ENCODE measurements at regions not wholly inside any gene's neighbourhood (a gene's known extent, or its start where the extent isn't known, plus 50 kb on each side); places are given as distances from the start of the nearest gene placed in this dataset.

DNA sequence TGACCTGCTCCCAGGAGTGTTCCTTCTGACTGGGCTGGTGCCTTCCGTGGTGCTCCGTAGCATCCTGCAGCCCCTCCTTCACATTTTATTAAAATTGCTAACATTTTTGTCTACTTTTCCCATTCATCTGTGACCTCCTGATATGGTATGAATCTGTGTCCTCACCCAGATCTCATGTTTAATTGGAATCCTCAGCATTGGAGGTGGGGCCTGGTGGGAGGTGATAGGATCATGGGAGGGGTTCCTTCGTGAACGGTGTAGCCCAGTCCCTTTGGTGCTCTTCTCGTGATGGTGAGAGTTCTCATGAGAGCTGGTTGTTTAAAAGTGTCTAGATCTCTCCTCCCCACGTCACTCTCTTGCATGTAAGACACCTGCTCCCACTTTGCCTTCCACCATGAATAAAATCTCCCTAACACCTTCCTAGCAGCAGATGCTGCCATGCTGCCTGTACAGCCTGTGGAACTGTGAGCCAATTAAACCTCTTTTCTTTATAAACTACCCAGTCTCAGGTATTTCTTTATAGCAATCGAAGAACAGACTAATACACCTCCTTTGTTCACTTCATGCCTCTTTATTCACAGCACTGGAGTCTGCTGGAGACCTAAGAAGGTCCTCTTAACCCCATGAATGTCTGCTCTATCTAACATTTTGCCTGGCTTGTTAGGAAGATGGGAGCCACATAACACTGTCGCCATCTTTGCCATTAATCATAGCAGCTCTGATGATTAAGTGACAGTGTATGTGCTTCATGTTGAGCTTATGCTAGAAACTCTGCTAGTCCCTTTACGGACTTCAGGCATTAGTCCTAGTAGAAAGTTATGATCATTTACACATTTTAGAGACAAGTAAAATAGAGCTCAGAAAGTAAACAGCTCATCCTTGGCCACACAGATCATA lies 377.7 kb upstream of the MAF start:
- Histone ChIP-seq H3K9ac (ENCODE audit: insufficient read length) (no peak overlapping the region), H3K27ac (no peak overlapping the region), H3K4me3 (no peak overlapping the region), H3K9me3 (ENCODE audit: low read depth, low read length) (no peaks in the 10 kb centered on the region), H3K36me3 (ENCODE audit: insufficient read depth, low read length) (no peaks in the 10 kb centered on the region)
- DNase-seq (ENCODE audit: low read depth, low spot score) = no peak
- TF ChIP-seq FOXP2 (optimal IDR thresholded peaks at IDR 0.05; ENCODE audit: control extremely low read depth, extremely low read length, insufficient read depth) (no peak), EZH2 (IDR thresholded peaks at IDR 0.05) (no peak), POLR2AphosphoS5 (IDR thresholded peaks at IDR 0.05; ENCODE audit: borderline replicate concordance, low read depth, low read length) (no peak)

DNA sequence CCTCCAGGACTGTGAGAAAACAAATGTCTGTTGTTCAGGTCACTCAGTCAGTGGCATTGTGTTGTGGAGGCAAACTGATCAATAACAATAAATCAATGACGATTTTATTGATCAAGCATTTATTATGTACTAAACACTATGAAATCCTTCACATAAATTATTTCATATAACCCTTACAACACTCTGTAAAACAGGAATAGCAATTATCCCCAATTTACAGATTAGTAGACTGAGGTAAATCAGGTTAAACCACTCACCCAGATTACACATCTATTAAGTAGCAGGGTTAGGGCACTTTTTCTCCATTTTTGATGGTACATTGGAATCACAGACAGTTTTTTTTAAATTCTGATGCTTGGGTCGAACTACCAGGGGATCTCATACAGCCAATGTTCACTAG lies 372.8 kb upstream of the MAF start:
- TF ChIP-seq EZH2 (IDR thresholded peaks at IDR 0.05) = no peak
- TF ChIP-seq FOXP2 (optimal IDR thresholded peaks at IDR 0.05; ENCODE audit: control extremely low read depth, extremely low read length, insufficient read depth) = no peak
- no peak for TF ChIP-seq POLR2AphosphoS5 (IDR thresholded peaks at IDR 0.05; ENCODE audit: borderline replicate concordance, low read depth, low read length)
- Histone ChIP-seq H3K9ac (ENCODE audit: insufficient read length) (no peak overlapping the region), H3K27ac (no peak overlapping the region), H3K4me3 (no peak overlapping the region), H3K36me3 (ENCODE audit: insufficient read depth, low read length) (no peaks in the 10 kb centered on the region), H3K9me3 (ENCODE audit: low read depth, low read length) (no peaks in the 10 kb centered on the region)
- DNase-seq (ENCODE audit: low read depth, low spot score) = no peak

DNA sequence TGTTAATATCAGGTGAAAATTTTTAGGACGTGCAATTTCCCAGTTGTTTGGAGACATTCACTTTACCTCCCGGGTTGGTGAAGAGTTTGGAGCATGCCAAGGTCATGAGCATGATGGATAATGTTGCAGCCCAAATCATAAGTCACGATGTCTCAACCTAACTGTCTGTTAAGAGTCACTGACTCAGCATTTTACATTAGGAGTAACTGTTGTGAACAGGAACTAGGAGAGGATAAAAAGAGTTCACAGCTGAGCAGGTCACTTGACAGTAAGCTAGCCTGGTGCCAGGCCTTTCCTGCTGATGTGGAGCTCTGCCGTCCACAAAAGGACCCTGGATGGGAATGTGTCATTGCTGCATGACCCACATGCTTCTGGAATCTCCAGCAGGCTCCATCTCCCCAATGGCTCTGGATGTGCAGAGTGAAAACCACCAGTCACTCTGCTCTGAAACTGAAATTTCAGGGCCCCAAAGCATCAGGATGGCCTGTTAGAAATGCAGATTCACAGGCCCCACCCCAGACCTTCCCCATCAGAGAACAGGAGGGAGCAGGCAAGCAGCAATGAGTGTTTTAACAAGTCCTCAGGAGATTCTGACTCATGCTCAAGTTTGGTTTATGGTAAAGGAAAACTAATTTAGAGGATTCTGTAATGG lies 371.6 kb upstream of the MAF start:
- no peak for TF ChIP-seq EZH2 (IDR thresholded peaks at IDR 0.05)
- TF ChIP-seq FOXP2 (optimal IDR thresholded peaks at IDR 0.05; ENCODE audit: control extremely low read depth, extremely low read length, insufficient read depth) = no peak
- TF ChIP-seq POLR2AphosphoS5 (IDR thresholded peaks at IDR 0.05; ENCODE audit: borderline replicate concordance, low read depth, low read length) = no peak
- Histone ChIP-seq H3K27ac (no peak overlapping the region), H3K4me3 (no peak overlapping the region), H3K9me3 (ENCODE audit: low read depth, low read length) (no peaks in the 10 kb centered on the region), H3K36me3 (ENCODE audit: insufficient read depth, low read length) (no peaks in the 10 kb centered on the region), H3K9ac (ENCODE audit: insufficient read length) (no peak overlapping the region)
- no peak for DNase-seq (ENCODE audit: low read depth, low spot score)

DNA sequence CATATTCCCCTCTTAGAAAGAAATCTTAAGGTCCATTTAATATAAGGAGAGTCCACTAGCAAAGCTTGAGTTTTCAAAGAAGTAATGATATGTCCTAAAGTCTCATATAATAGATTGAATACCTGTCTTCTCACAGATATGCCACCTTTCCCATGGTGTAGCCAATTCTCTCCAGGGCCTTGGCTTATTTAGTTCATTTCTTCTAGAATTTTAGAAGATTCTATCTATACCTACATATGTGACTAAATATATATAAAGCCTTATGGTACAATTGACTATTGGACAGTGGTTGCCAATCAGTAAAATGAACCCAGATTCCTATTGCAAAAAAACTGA lies 370.7 kb upstream of the MAF start:
- H3K27ac ChIP-seq = no peak overlapping the region
- no peak for DNase-seq (ENCODE audit: low read depth, low spot score)
- no peak overlapping the region for H3K4me3 ChIP-seq
- no peaks in the 10 kb centered on the region for H3K36me3 ChIP-seq (ENCODE audit: insufficient read depth, low read length)
- H3K9ac ChIP-seq (ENCODE audit: insufficient read length) = no peak overlapping the region
- TF ChIP-seq FOXP2 (optimal IDR thresholded peaks at IDR 0.05; ENCODE audit: control extremely low read depth, extremely low read length, insufficient read depth) = no peak
- no peak for TF ChIP-seq POLR2AphosphoS5 (IDR thresholded peaks at IDR 0.05; ENCODE audit: borderline replicate concordance, low read depth, low read length)
- TF ChIP-seq EZH2 (IDR thresholded peaks at IDR 0.05) = no peak
- H3K9me3 ChIP-seq (ENCODE audit: low read depth, low read length) = no peaks in the 10 kb centered on the region

DNA sequence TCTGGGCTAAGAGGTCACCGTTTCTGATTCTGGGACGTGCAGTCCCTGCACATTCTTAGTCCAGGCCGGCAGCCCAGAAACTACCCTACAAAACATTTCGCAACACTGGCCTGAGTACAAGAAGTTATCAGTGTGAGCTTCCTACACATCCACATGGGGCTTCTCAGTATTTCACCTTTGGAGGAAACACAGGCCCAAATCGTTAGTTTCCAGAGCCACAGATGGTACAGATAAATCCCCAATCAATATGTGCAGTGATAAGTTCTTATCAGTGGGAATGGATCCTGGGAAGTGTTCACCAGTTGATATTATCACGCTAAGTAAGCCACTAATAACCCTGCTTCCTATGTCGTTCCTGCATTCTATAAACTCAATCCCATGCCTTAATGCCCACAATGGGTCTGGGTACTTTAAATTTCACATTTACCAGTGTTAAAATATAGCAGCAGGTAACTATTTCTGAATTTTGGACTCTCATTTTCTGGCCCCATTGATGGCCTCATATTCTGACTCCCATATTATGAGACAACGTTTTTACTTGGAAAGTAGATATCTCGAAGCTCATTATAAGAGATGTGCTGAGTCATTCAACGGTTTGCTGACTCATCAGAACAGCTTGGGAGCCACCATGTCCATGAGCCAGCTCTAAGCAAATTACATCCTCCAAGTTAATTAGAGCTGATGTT lies 370.2 kb upstream of the MAF start:
- TF ChIP-seq FOXP2 (optimal IDR thresholded peaks at IDR 0.05; ENCODE audit: control extremely low read depth, extremely low read length, insufficient read depth) = no peak
- no peak for TF ChIP-seq EZH2 (IDR thresholded peaks at IDR 0.05)
- no peak for TF ChIP-seq POLR2AphosphoS5 (IDR thresholded peaks at IDR 0.05; ENCODE audit: borderline replicate concordance, low read depth, low read length)
- Histone ChIP-seq H3K27ac (no peak overlapping the region), H3K9me3 (ENCODE audit: low read depth, low read length) (no peaks in the 10 kb centered on the region), H3K4me3 (no peak overlapping the region), H3K36me3 (ENCODE audit: insufficient read depth, low read length) (no peaks in the 10 kb centered on the region), H3K9ac (ENCODE audit: insufficient read length) (no peak overlapping the region)
- DNase-seq (ENCODE audit: low read depth, low spot score) = no peak

DNA sequence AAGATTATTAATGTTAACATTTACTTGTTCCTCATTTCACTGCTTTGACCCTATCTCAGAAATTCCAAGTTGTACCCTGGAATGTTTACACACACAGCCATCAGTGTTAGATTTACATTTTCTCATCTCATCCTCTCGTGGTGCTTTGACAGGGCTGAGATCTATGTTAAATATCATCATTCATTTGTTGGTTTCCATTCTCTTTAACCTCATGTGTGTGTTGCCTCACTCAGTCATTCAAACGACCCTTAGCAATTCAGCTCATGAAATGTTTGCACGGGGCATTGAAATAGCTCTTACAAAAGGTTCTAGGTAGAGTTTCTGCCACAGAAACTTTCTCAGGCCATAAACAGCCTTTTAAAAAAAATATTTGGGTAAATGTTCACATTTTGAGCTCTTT lies 369.6 kb upstream of the MAF start:
- TF ChIP-seq EZH2 (IDR thresholded peaks at IDR 0.05) (no peak), FOXP2 (optimal IDR thresholded peaks at IDR 0.05; ENCODE audit: control extremely low read depth, extremely low read length, insufficient read depth) (no peak), POLR2AphosphoS5 (IDR thresholded peaks at IDR 0.05; ENCODE audit: borderline replicate concordance, low read depth, low read length) (no peak)
- H3K4me3 ChIP-seq = no peak overlapping the region
- no peak overlapping the region for H3K9ac ChIP-seq (ENCODE audit: insufficient read length)
- DNase-seq (ENCODE audit: low read depth, low spot score) = no peak
- no peaks in the 10 kb centered on the region for H3K36me3 ChIP-seq (ENCODE audit: insufficient read depth, low read length)
- no peaks in the 10 kb centered on the region for H3K9me3 ChIP-seq (ENCODE audit: low read depth, low read length)
- H3K27ac ChIP-seq = no peak overlapping the region

DNA sequence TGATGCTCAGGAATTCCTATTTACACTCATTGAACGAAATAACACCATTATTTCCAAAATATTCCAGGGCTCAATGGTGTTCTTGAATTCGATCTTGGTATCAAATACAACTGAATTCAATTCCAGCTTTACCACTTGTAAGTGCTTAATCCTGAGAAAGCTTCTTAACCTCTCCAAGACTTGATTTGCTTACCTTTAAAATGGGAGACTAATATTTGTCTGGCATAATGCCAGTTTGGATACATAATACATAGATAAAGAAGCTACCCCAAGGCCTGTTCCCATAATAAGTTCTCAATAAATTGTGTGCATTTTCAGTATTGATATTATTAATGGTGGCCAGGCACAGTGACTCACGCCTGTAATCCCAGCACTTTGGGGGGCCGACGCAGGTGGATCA lies 368.9 kb upstream of the MAF start:
- TF ChIP-seq POLR2AphosphoS5 (IDR thresholded peaks at IDR 0.05; ENCODE audit: borderline replicate concordance, low read depth, low read length) (no peak), EZH2 (IDR thresholded peaks at IDR 0.05) (no peak), FOXP2 (optimal IDR thresholded peaks at IDR 0.05; ENCODE audit: control extremely low read depth, extremely low read length, insufficient read depth) (no peak)

DNA sequence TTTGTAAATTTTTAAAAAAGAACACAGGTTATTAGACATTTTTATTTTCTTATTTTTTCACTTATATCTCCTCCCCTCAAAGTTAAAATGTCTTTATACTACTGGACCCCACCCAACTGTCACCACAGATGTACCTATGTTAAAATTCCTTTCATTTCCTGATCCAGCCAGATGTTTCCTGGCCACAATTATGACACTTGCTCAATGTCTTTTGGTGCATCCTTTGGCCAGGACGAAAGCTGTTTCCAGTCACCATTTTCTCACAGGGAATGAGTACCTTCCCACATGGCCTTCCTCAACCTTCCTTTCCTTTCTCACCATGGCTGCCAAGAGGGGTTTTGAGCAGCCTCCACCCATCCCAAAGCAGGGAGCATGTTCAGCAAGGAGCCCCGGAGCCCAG lies 365.7 kb upstream of the MAF start:
- TF ChIP-seq FOXP2 (optimal IDR thresholded peaks at IDR 0.05; ENCODE audit: control extremely low read depth, extremely low read length, insufficient read depth) (no peak), POLR2AphosphoS5 (IDR thresholded peaks at IDR 0.05; ENCODE audit: borderline replicate concordance, low read depth, low read length) (no peak), EZH2 (IDR thresholded peaks at IDR 0.05) (no peak)
- DNase-seq (ENCODE audit: low read depth, low spot score) = no peak

More for the DNA sequence above, 368.9 kb upstream of the MAF start:
- Histone ChIP-seq H3K27ac (no peak overlapping the region), H3K9me3 (ENCODE audit: low read depth, low read length) (no peaks in the 10 kb centered on the region), H3K36me3 (ENCODE audit: insufficient read depth, low read length) (no peaks in the 10 kb centered on the region), H3K4me3 (no peak overlapping the region), H3K9ac (ENCODE audit: insufficient read length) (no peak overlapping the region)
- no peak for DNase-seq (ENCODE audit: low read depth, low spot score)

More for the DNA sequence above, 365.7 kb upstream of the MAF start:
- no peaks in the 10 kb centered on the region for H3K36me3 ChIP-seq (ENCODE audit: insufficient read depth, low read length)
- H3K9me3 ChIP-seq (ENCODE audit: low read depth, low read length) = no peaks in the 10 kb centered on the region
- H3K4me3 ChIP-seq = no peak overlapping the region
- H3K9ac ChIP-seq (ENCODE audit: insufficient read length) = no peak overlapping the region
- no peak overlapping the region for H3K27ac ChIP-seq
